Activated naive CD4-positive, alpha-beta T cell treated with anti-CD3 and anti-CD28 coated beads, Interleukin-2, amount 50 U/mL, for 24 hours (primary cell): ENCODE measurements at regions not wholly inside any gene's neighbourhood (a gene's known extent, or its start where the extent isn't known, plus 50 kb on each side); places are given as distances from the start of the nearest gene placed in this dataset.
A peak's percentile ranks its signal among the peaks of the same experiment; 100 is the strongest.
"Not testable (repeated sequence)": the region's sequence is repeated elsewhere in the genome, so short reads cannot be mapped to it uniquely, and the experiment has no call there.

ENCODE experiments used
- H3K27ac Mint-ChIP-seq: one replicate; pipeline ENCODE4 v1.8.0; 2021; ENCODE audit warnings: mild to moderate bottlenecking, mixed read lengths
- H3K27me3 Mint-ChIP-seq: one replicate; pipeline ENCODE4 v1.8.0; 2021; ENCODE audit warnings: mixed read lengths
- H3K36me3 Mint-ChIP-seq: one replicate; pipeline ENCODE4 v1.8.0; 2021; ENCODE audit warnings: mixed read lengths
- H3K4me1 Mint-ChIP-seq: one replicate; pipeline ENCODE4 v1.8.0; 2021; ENCODE audit warnings: mixed read lengths
- H3K4me3 Mint-ChIP-seq: one replicate; pipeline ENCODE4 v1.8.0; 2021; ENCODE audit warnings: mild to moderate bottlenecking, mixed read lengths
- H3K9me3 Mint-ChIP-seq: one replicate; pipeline ENCODE4 v1.8.0; 2021; ENCODE audit warnings: mixed read lengths

GRCh38 chr6:137933696-137934095 lies 66.6 kb downstream of the TNFAIP3 start:
- Mint-ChIP-seq H3K27ac (no peak overlapping the region), H3K9me3 (peaks cover 11% of the 10 kb centered on the region), H3K4me3 (no peak overlapping the region), H3K4me1 (peaks cover 29% of the 10 kb centered on the region), H3K27me3 (no peaks in the 10 kb centered on the region), H3K36me3 (peaks cover 6% of the 10 kb centered on the region)

GRCh38 chr6:137936798-137937197 lies 69.7 kb downstream of the TNFAIP3 start:
- peaks cover 16% of the 10 kb centered on the region for H3K9me3 Mint-ChIP-seq
- peaks cover 41% of the 10 kb centered on the region for H3K4me1 Mint-ChIP-seq
- no peaks in the 10 kb centered on the region for H3K27me3 Mint-ChIP-seq
- peaks cover 9% of the 10 kb centered on the region for H3K36me3 Mint-ChIP-seq
- no peak overlapping the region for H3K27ac Mint-ChIP-seq
- no peak overlapping the region for H3K4me3 Mint-ChIP-seq

GRCh38 chr6:137937834-137938233 lies 70.8 kb downstream of the TNFAIP3 start:
- H3K27ac Mint-ChIP-seq = peak overlapping the region; percentile 52
- peaks cover 16% of the 10 kb centered on the region for H3K9me3 Mint-ChIP-seq
- H3K27me3 Mint-ChIP-seq = no peaks in the 10 kb centered on the region
- H3K4me3 Mint-ChIP-seq = no peak overlapping the region
- H3K4me1 Mint-ChIP-seq = peaks cover 38% of the 10 kb centered on the region
- H3K36me3 Mint-ChIP-seq = peaks cover 9% of the 10 kb centered on the region

- Mint-ChIP-seq H3K27me3 (no peaks in the 10 kb centered on the region), H3K4me3 (no peak overlapping the region), H3K36me3 (peaks cover 9% of the 10 kb centered on the region), H3K9me3 (peaks cover 16% of the 10 kb centered on the region), H3K4me1 (peaks cover 32% of the 10 kb centered on the region), H3K27ac (peak overlapping the region; percentile 8)
These were observed 71.8 kb downstream of the TNFAIP3 start for GRCh38 chr6:137938770-137939379.

- no peak overlapping the region for H3K27ac Mint-ChIP-seq
- no peak overlapping the region for H3K4me3 Mint-ChIP-seq
- peaks cover 16% of the 10 kb centered on the region for H3K9me3 Mint-ChIP-seq
- peaks cover 7% of the 10 kb centered on the region for H3K36me3 Mint-ChIP-seq
- peaks cover 40% of the 10 kb centered on the region for H3K4me1 Mint-ChIP-seq
- no peaks in the 10 kb centered on the region for H3K27me3 Mint-ChIP-seq
These were observed 74.9 kb downstream of the TNFAIP3 start for GRCh38 chr6:137941995-137942394.

- H3K4me1 Mint-ChIP-seq = peaks cover 40% of the 10 kb centered on the region
- no peak overlapping the region for H3K27ac Mint-ChIP-seq
- no peak overlapping the region for H3K4me3 Mint-ChIP-seq
- peaks cover 14% of the 10 kb centered on the region for H3K9me3 Mint-ChIP-seq
- no peaks in the 10 kb centered on the region for H3K27me3 Mint-ChIP-seq
- H3K36me3 Mint-ChIP-seq = peaks cover 7% of the 10 kb centered on the region
These were observed 75.7 kb downstream of the TNFAIP3 start for GRCh38 chr6:137942736-137943135.

GRCh38 chr6:137944381-137944780 lies 77.3 kb downstream of the TNFAIP3 start:
- not testable (repeated sequence) for H3K27ac Mint-ChIP-seq, H3K36me3 Mint-ChIP-seq, H3K4me3 Mint-ChIP-seq, H3K27me3 Mint-ChIP-seq, H3K9me3 Mint-ChIP-seq
- peaks cover 34% of the 10 kb centered on the region for H3K4me1 Mint-ChIP-seq

- H3K27ac Mint-ChIP-seq = no peak overlapping the region
- H3K36me3 Mint-ChIP-seq = no peaks in the 10 kb centered on the region
These were observed 77.9 kb downstream of the TNFAIP3 start for GRCh38 chr6:137944793-137945498.

GRCh38 chr6:137949686-137950390 lies 82.8 kb downstream of the TNFAIP3 start:
- H3K9me3 Mint-ChIP-seq = no peaks in the 10 kb centered on the region
- H3K4me3 Mint-ChIP-seq = peak overlapping the region; percentile 44
- peaks cover 25% of the 10 kb centered on the region for H3K4me1 Mint-ChIP-seq
- no peaks in the 10 kb centered on the region for H3K36me3 Mint-ChIP-seq
- peak overlapping the region; percentile 92 for H3K27ac Mint-ChIP-seq
- H3K27me3 Mint-ChIP-seq = no peaks in the 10 kb centered on the region

More at GRCh38 chr6:137944793-137945498, 77.9 kb downstream of the TNFAIP3 start:
- Mint-ChIP-seq H3K27me3 (no peaks in the 10 kb centered on the region), H3K4me3 (no peak overlapping the region), H3K4me1 (peaks cover 36% of the 10 kb centered on the region), H3K9me3 (no peaks in the 10 kb centered on the region)

- H3K27me3 Mint-ChIP-seq = no peaks in the 10 kb centered on the region
- H3K4me1 Mint-ChIP-seq = peaks cover 18% of the 10 kb centered on the region
- H3K4me3 Mint-ChIP-seq = no peak overlapping the region
- no peak overlapping the region for H3K27ac Mint-ChIP-seq
- no peaks in the 10 kb centered on the region for H3K36me3 Mint-ChIP-seq
- H3K9me3 Mint-ChIP-seq = no peaks in the 10 kb centered on the region
These were observed 83.5 kb downstream of the TNFAIP3 start for GRCh38 chr6:137950581-137950980.

GRCh38 chr6:137951064-137951597 lies 84.1 kb downstream of the TNFAIP3 start:
- no peak overlapping the region for H3K4me3 Mint-ChIP-seq
- H3K27ac Mint-ChIP-seq = no peak overlapping the region
- no peaks in the 10 kb centered on the region for H3K27me3 Mint-ChIP-seq
- H3K36me3 Mint-ChIP-seq = no peaks in the 10 kb centered on the region
- H3K9me3 Mint-ChIP-seq = no peaks in the 10 kb centered on the region
- peaks cover 16% of the 10 kb centered on the region for H3K4me1 Mint-ChIP-seq

- H3K4me3 Mint-ChIP-seq = no peak overlapping the region
- H3K27ac Mint-ChIP-seq = no peak overlapping the region
- H3K4me1 Mint-ChIP-seq = peaks cover 16% of the 10 kb centered on the region
- no peaks in the 10 kb centered on the region for H3K36me3 Mint-ChIP-seq
- H3K9me3 Mint-ChIP-seq = no peaks in the 10 kb centered on the region
- no peaks in the 10 kb centered on the region for H3K27me3 Mint-ChIP-seq
These were observed 85.2 kb downstream of the TNFAIP3 start for GRCh38 chr6:137952247-137952646.

GRCh38 chr6:137953761-137954160 lies 86.7 kb downstream of the TNFAIP3 start:
- Mint-ChIP-seq H3K27me3 (no peaks in the 10 kb centered on the region), H3K27ac (no peak overlapping the region), H3K4me1 (peaks cover 20% of the 10 kb centered on the region), H3K4me3 (no peak overlapping the region), H3K36me3 (no peaks in the 10 kb centered on the region), H3K9me3 (no peaks in the 10 kb centered on the region)

GRCh38 chr6:137954253-137954652 lies 87.2 kb downstream of the TNFAIP3 start:
- Mint-ChIP-seq H3K27me3 (no peaks in the 10 kb centered on the region), H3K4me3 (no peak overlapping the region), H3K9me3 (no peaks in the 10 kb centered on the region), H3K27ac (peak overlapping the region; percentile 10), H3K36me3 (no peaks in the 10 kb centered on the region), H3K4me1 (peaks cover 20% of the 10 kb centered on the region)

- Mint-ChIP-seq H3K36me3 (no peaks in the 10 kb centered on the region), H3K27me3 (no peaks in the 10 kb centered on the region), H3K27ac (no peak overlapping the region), H3K4me3 (no peak overlapping the region), H3K4me1 (peaks cover 8% of the 10 kb centered on the region), H3K9me3 (no peaks in the 10 kb centered on the region)
These were observed 89.0 kb downstream of the TNFAIP3 start for GRCh38 chr6:137956098-137956488.

- Mint-ChIP-seq H3K27ac (no peak overlapping the region), H3K27me3 (no peaks in the 10 kb centered on the region), H3K4me1 (peaks cover 5% of the 10 kb centered on the region), H3K9me3 (no peaks in the 10 kb centered on the region), H3K36me3 (no peaks in the 10 kb centered on the region), H3K4me3 (no peak overlapping the region)
These were observed 90.4 kb downstream of the TNFAIP3 start for GRCh38 chr6:137957471-137957870.
